HG02884 (cell line): ENCODE measurements at regions not wholly inside any gene's neighbourhood (a gene's known extent, or its start where the extent isn't known, plus 50 kb on each side); places are given as distances from the start of the nearest gene placed in this dataset.
A peak's percentile ranks its signal among the peaks of the same experiment; 100 is the strongest.

Experiments
- ATAC-seq: cut with Tn5 transposase; IDR thresholded peaks from one replicate; pipeline ENCODE4 v1.9.1; 2021; ENCODE audit warnings: mild to moderate bottlenecking, moderate library complexity; ENCODE audit not compliant: unreplicated experiment

- no peak for ATAC-seq
Measured at GRCh38 chr3:130259166-130259874, 86.2 kb upstream of the COL6A5 start.

- no peak for ATAC-seq
Measured at GRCh38 chr3:130260918-130261317, 84.6 kb upstream of the COL6A5 start.

- ATAC-seq, result no peak
Measured at GRCh38 chr3:130263708-130264107, 81.8 kb upstream of the COL6A5 start.

DNA sequence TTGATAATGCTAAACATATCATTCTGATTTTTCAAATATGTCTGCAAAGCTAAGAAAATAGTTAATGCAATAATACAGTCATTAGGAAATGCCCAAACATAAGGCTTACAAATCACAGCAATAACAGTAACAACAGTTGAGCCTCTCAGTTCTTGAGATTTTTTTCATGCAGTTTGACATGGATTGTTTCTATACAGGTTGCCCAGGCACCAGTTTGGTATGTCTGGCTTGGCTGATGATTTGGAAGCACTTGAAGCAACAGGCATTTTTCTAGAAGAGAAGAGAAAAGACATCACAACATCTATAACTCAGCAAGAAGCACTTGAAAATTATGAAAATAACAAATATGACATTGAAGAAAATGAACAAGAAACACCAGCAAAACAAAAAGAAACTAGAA lies 78.7 kb upstream of the COL6A5 start:
- ATAC-seq, result no peak

- peak; percentile 52 for ATAC-seq
Measured at GRCh38 chr3:130276203-130276803, 69.2 kb upstream of the COL6A5 start.

GRCh38 chr3:130288670-130289069 lies 56.8 kb upstream of the COL6A5 start:
- ATAC-seq, result no peak

- no peak for ATAC-seq
Measured at GRCh38 chr3:130291148-130291547, 54.3 kb upstream of the COL6A5 start.

GRCh38 chr3:130293247-130293646 lies 52.2 kb upstream of the COL6A5 start:
- ATAC-seq, result no peak
